ENCODE measurements at regions not wholly inside any gene's neighbourhood (a gene's known extent, or its start where the extent isn't known, plus 50 kb on each side); places are given as distances from the start of the nearest gene placed in this dataset.

DNA sequence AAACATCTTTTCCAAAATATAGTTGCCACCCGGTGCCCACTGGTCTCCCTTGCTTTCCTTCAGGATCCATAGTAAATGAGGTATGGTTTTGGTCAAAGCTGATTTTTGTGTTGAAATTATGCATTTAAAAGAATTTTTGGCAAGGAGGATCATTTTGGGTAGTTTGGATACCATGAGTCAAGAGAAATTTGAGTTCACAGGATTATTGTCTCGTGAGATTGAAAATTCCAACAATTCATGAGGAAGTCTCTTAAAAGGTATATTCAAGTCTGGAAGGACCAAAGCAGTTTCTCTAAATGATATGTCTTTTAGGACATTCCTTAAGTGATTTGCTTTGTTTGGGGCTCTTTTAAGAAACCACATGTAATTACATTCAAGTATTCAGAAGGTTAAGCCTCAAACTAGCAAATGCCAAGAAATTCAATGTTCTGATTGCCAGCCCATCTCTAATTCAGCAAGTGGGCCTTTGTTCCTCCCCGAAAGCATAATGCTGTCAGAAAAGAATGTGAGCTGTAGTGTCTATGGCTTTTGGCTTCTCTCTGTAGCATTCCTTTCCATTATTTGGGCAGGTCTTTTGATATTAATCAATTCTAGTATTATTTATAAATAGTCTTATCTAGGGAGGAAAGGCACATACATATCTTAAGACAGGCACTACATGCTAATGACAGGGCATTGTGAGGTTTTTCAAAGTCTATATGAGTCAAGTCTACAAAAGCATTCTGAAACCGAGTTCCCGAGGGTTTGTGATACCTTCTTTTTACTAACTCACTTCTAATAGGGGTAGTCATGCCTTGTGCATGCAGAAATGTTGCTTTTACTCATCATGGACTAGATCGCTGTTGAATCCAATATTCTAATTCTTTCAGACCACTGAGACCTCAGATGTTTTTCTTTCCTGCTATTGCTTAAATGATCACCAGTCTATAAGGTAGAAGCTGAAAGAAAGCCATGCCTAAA is 453.9 kb downstream of the ENC1 start:
- TF ChIP-seq, protein P1, sequence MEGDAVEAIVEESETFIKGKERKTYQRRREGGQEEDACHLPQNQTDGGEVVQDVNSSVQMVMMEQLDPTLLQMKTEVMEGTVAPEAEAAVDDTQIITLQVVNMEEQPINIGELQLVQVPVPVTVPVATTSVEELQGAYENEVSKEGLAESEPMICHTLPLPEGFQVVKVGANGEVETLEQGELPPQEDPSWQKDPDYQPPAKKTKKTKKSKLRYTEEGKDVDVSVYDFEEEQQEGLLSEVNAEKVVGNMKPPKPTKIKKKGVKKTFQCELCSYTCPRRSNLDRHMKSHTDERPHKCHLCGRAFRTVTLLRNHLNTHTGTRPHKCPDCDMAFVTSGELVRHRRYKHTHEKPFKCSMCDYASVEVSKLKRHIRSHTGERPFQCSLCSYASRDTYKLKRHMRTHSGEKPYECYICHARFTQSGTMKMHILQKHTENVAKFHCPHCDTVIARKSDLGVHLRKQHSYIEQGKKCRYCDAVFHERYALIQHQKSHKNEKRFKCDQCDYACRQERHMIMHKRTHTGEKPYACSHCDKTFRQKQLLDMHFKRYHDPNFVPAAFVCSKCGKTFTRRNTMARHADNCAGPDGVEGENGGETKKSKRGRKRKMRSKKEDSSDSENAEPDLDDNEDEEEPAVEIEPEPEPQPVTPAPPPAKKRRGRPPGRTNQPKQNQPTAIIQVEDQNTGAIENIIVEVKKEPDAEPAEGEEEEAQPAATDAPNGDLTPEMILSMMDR (IDR thresholded peaks at IDR 0.05 in 2 of 3, conservative IDR thresholded peaks at IDR 0.05 in 1 of 3; ENCODE audit: borderline replicate concordance in 1 of 3, insufficient read depth in 1 of 3, low read depth in 2 of 3, low read length in 2 of 3) = no peak
- no peak for TF ChIP-seq POLR2AphosphoS5 (IDR thresholded peaks at IDR 0.05; ENCODE audit: low read depth, low read length)
- TF ChIP-seq YY1 (IDR thresholded peaks at IDR 0.05; ENCODE audit: extremely low read depth, insufficient replicate concordance, low read depth, low read length) = no peak
